ENCODE measurements at regions not wholly inside any gene's neighbourhood (a gene's known extent, or its start where the extent isn't known, plus 50 kb on each side); places are given as distances from the start of the nearest gene placed in this dataset.

GRCh38 chr18:68604256-68604655, 110.7 kb downstream of the TMX3 start:
- Histone ChIP-seq H3K27me3 (ENCODE audit: insufficient read depth, low read depth) (no peaks in the 10 kb centered on the region), H3K36me3 (ENCODE audit: insufficient read depth) (no peaks in the 10 kb centered on the region), H4K20me1 (ENCODE audit: insufficient read depth) (no peaks in the 10 kb centered on the region), H3K79me2 (ENCODE audit: insufficient read depth, low read depth) (no peaks in the 10 kb centered on the region), H3K27ac (no peak overlapping the region), H3K4me1 (ENCODE audit: low read depth, poor library complexity, severe bottlenecking) (no peaks in the 10 kb centered on the region), H3K4me3 (IDR thresholded peaks at IDR 0.05; ENCODE audit: insufficient read depth, low read depth, low read length) (no peak overlapping the region), H3K9ac (no peak overlapping the region), H2AFZ (ENCODE audit: low read depth) (no peak overlapping the region), H3K4me2 (no peak overlapping the region)
- TF ChIP-seq CTCF (conservative IDR thresholded peaks at IDR 0.05; ENCODE audit: low read depth, low read length), result no peak

DNA sequence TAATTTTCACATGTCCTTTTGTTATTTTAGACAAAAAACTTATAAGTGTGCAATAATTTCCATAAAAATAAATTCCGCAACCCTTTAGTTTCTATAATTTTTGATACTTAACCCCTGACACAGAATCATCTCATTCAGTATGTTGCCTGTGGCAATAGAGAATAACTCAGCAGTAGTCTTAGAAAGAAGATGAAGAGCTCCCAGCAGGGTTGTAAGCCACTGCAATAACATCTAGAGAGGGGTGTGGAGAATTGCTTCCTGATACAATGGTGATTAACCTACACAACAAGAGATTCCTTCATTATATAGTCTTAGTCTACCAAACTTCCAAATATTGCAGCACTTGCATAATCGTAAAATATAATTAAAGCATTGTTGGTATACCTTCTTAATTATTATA, 118.9 kb downstream of the TMX3 start:
- Histone ChIP-seq H2AFZ (ENCODE audit: low read depth) (no peak overlapping the region), H3K27ac (no peak overlapping the region), H3K9ac (no peak overlapping the region), H3K4me3 (IDR thresholded peaks at IDR 0.05; ENCODE audit: insufficient read depth, low read depth, low read length) (no peak overlapping the region), H4K20me1 (ENCODE audit: insufficient read depth) (no peaks in the 10 kb centered on the region), H3K4me1 (ENCODE audit: low read depth, poor library complexity, severe bottlenecking) (no peaks in the 10 kb centered on the region), H3K27me3 (ENCODE audit: insufficient read depth, low read depth) (no peaks in the 10 kb centered on the region), H3K79me2 (ENCODE audit: insufficient read depth, low read depth) (no peaks in the 10 kb centered on the region), H3K4me2 (no peak overlapping the region), H3K36me3 (ENCODE audit: insufficient read depth) (no peaks in the 10 kb centered on the region)
- TF ChIP-seq CTCF (conservative IDR thresholded peaks at IDR 0.05; ENCODE audit: low read depth, low read length), result no peak

GRCh38 chr18:68588169-68588568, 126.7 kb downstream of the TMX3 start:
- TF ChIP-seq CTCF (conservative IDR thresholded peaks at IDR 0.05; ENCODE audit: low read depth, low read length), result no peak
- Histone ChIP-seq H3K9ac (no peak overlapping the region), H3K4me2 (no peak overlapping the region), H3K27ac (no peak overlapping the region), H4K20me1 (ENCODE audit: insufficient read depth) (no peaks in the 10 kb centered on the region), H3K79me2 (ENCODE audit: insufficient read depth, low read depth) (no peaks in the 10 kb centered on the region), H3K4me3 (IDR thresholded peaks at IDR 0.05; ENCODE audit: insufficient read depth, low read depth, low read length) (no peak overlapping the region), H2AFZ (ENCODE audit: low read depth) (no peak overlapping the region), H3K4me1 (ENCODE audit: low read depth, poor library complexity, severe bottlenecking) (no peaks in the 10 kb centered on the region), H3K36me3 (ENCODE audit: insufficient read depth) (no peaks in the 10 kb centered on the region), H3K27me3 (ENCODE audit: insufficient read depth, low read depth) (no peaks in the 10 kb centered on the region)

DNA sequence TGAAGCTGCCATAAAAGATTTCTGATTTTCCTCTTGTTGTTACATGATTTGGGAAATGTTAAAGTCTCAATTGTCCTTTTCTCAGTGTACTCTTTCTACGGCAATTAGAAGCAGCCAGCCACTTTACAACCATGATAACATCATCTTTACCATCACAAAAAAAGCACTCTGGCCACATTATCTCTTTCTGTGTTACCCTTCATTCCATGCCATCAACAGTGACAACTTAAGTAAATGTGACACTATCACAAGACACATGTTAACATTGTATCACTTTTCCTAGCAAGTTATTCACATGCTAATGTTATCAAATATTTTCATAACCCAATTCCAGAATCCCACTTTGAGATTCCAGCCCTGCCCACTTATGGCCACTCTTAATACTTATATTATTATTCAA, 131.2 kb downstream of the TMX3 start:
- H3K79me2 ChIP-seq (ENCODE audit: insufficient read depth, low read depth), result no peaks in the 10 kb centered on the region
- no peak overlapping the region for H2AFZ ChIP-seq (ENCODE audit: low read depth)
- no peak overlapping the region for H3K9ac ChIP-seq
- TF ChIP-seq CTCF (conservative IDR thresholded peaks at IDR 0.05; ENCODE audit: low read depth, low read length), result no peak
- H3K36me3 ChIP-seq (ENCODE audit: insufficient read depth), result no peaks in the 10 kb centered on the region
- H4K20me1 ChIP-seq (ENCODE audit: insufficient read depth), result no peaks in the 10 kb centered on the region
- no peak overlapping the region for H3K27ac ChIP-seq
- H3K27me3 ChIP-seq (ENCODE audit: insufficient read depth, low read depth), result no peaks in the 10 kb centered on the region
- no peak overlapping the region for H3K4me3 ChIP-seq (IDR thresholded peaks at IDR 0.05; ENCODE audit: insufficient read depth, low read depth, low read length)
- no peak overlapping the region for H3K4me2 ChIP-seq
- no peaks in the 10 kb centered on the region for H3K4me1 ChIP-seq (ENCODE audit: low read depth, poor library complexity, severe bottlenecking)

DNA sequence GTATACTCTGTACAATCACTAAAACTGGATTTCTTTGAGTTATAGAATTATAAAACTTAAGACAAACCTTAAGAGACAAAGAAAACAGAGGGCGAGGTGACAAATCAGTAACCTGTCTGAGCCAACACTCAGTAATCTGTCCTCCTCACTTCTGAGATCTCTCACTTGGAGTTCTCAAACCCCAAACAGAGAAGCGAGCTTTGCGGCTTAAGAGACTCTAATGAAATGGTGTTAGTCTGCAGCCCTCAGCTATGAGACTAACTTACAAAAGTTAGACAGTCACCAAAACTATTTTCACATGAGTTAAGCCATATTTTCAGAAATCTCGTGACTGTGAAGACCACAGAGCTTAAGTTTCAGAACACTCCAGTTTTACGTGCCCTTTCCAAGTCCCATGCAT, 140.6 kb downstream of the TMX3 start:
- no peak overlapping the region for H3K27ac ChIP-seq
- H3K4me2 ChIP-seq, result no peak overlapping the region
- H3K36me3 ChIP-seq (ENCODE audit: insufficient read depth), result no peaks in the 10 kb centered on the region
- no peak overlapping the region for H3K9ac ChIP-seq
- no peaks in the 10 kb centered on the region for H3K4me1 ChIP-seq (ENCODE audit: low read depth, poor library complexity, severe bottlenecking)
- no peaks in the 10 kb centered on the region for H4K20me1 ChIP-seq (ENCODE audit: insufficient read depth)
- no peak overlapping the region for H3K4me3 ChIP-seq (IDR thresholded peaks at IDR 0.05; ENCODE audit: insufficient read depth, low read depth, low read length)
- no peak for TF ChIP-seq CTCF (conservative IDR thresholded peaks at IDR 0.05; ENCODE audit: low read depth, low read length)
- no peaks in the 10 kb centered on the region for H3K27me3 ChIP-seq (ENCODE audit: insufficient read depth, low read depth)
- no peak overlapping the region for H2AFZ ChIP-seq (ENCODE audit: low read depth)
- no peaks in the 10 kb centered on the region for H3K79me2 ChIP-seq (ENCODE audit: insufficient read depth, low read depth)

All from KMS-11 (cell line).